ACC112 (cell line): ENCODE measurements at regions not wholly inside any gene's neighbourhood (a gene's known extent, or its start where the extent isn't known, plus 50 kb on each side); places are given as distances from the start of the nearest gene placed in this dataset.

Source experiments
- H2AFZ ChIP-seq: fragments of 200-600 bp; sonication (generic); one replicate; pipeline ENCODE4 v1.6.0; 2017; ENCODE audit warnings: antibody characterized with exemption, low read length; ENCODE audit not compliant: unreplicated experiment
- H3K27ac ChIP-seq: fragments of 200-600 bp; sonication (generic); 2 replicates; pipeline ENCODE4 v1.5.1; 2014; ENCODE audit warnings: low read depth, mild to moderate bottlenecking, antibody characterized with exemption, low read length, moderate library complexity
- H3K27me3 ChIP-seq: fragments of 200-600 bp; sonication (generic); 2 replicates; pipeline ENCODE4 v1.6.1; 2014; ENCODE audit warnings: mild to moderate bottlenecking, antibody characterized with exemption, low read length, moderate library complexity, mixed read lengths; ENCODE audit not compliant: insufficient read depth
- H3K36me3 ChIP-seq: fragments of 200-600 bp; sonication (generic); 2 replicates; pipeline ENCODE4 v1.6.1; 2016; ENCODE audit warnings: mild to moderate bottlenecking, antibody characterized with exemption, low read length, moderate library complexity, mixed read lengths; ENCODE audit not compliant: insufficient read depth
- H3K4me1 ChIP-seq: fragments of 200-600 bp; sonication (generic); one replicate; pipeline ENCODE4 v1.6.1; 2016; ENCODE audit warnings: low read length, mixed read lengths; ENCODE audit not compliant: insufficient read depth, unreplicated experiment, control insufficient read depth
- H3K4me3 ChIP-seq: fragments of 200-600 bp; sonication (generic); 2 replicates; pipeline ENCODE4 v1.5.1; 2014; ENCODE audit warnings: mild to moderate bottlenecking, low read depth, low read length
- H3K79me2 ChIP-seq: fragments of 200-600 bp; sonication (generic); one replicate; pipeline ENCODE4 v1.6.0; 2016; ENCODE audit warnings: low read length; ENCODE audit not compliant: control insufficient read depth, unreplicated experiment, insufficient read depth

DNA sequence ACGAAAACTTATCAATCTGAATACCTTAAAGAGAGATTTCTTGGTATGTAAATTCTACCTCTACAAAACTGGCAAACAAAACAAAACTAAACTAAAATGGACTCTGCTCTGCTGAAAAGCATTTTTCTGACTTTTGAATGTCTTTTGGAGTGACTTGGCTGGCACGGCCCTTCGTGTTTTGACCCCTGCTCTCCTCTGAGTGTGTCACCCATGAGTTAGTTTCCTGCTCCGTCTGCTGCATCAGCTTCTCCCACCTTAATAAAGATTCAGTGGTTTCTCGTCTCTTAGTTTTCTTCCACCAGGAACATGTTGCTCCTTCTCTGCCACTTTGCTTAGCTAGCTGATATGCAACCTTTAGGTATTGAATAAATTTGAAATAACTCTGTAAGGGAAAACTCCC lies 1084.0 kb upstream of the CDH18 start:
- H3K79me2 ChIP-seq, result no peaks in the 10 kb centered on the region
- H3K27me3 ChIP-seq, result no peaks in the 10 kb centered on the region
- 0 out of 2 replicates have a peak overlapping the region, but pooled peaks have one; percentile 18 for H3K4me3 ChIP-seq
- H3K36me3 ChIP-seq, result no peaks in the 10 kb centered on the region
- H3K4me1 ChIP-seq, result no peaks in the 10 kb centered on the region
- peak overlapping the region; percentile 24 for H2AFZ ChIP-seq
- no peak overlapping the region for H3K27ac ChIP-seq

- no peak overlapping the region for H3K27ac ChIP-seq
These were observed 1083.4 kb upstream of the CDH18 start for GRCh38 chr5:21071421-21071820.

GRCh38 chr5:21070858-21071257 lies 1082.9 kb upstream of the CDH18 start:
- no peaks in the 10 kb centered on the region for H3K36me3 ChIP-seq
- H2AFZ ChIP-seq, result no peak overlapping the region
- H3K4me3 ChIP-seq, result no peak overlapping the region
- no peaks in the 10 kb centered on the region for H3K79me2 ChIP-seq
- no peak overlapping the region for H3K27ac ChIP-seq
- H3K27me3 ChIP-seq, result no peaks in the 10 kb centered on the region
- H3K4me1 ChIP-seq, result no peaks in the 10 kb centered on the region

More at GRCh38 chr5:21071421-21071820, 1083.4 kb upstream of the CDH18 start:
- H3K79me2 ChIP-seq, result no peaks in the 10 kb centered on the region
- H3K27me3 ChIP-seq, result no peaks in the 10 kb centered on the region
- no peaks in the 10 kb centered on the region for H3K36me3 ChIP-seq
- H3K4me3 ChIP-seq, result no peak overlapping the region
- peak overlapping the region; percentile 24 for H2AFZ ChIP-seq
- H3K4me1 ChIP-seq, result no peaks in the 10 kb centered on the region

DNA sequence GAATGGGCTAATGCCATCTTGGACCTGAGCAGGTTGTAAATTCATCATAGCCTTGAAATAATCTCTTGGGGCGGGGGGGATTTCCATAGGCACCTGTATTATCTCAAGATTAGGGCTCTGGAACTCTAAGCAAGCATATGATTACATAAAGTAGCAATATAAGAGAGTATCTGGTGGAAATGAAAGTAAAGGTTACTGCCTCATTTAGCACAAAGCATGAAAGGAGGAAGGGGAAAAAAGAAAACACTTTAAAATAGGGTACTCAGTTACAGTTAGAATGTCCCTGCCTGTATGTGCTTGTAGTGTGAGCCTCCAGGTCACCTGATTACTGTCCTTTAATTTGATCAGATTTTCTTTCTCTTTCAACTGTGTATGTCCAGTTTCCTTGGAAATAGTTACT lies 1079.7 kb upstream of the CDH18 start:
- Histone ChIP-seq H3K4me3 (no peak overlapping the region), H3K79me2 (no peaks in the 10 kb centered on the region), H2AFZ (no peak overlapping the region), H3K27ac (no peak overlapping the region), H3K27me3 (no peaks in the 10 kb centered on the region), H3K36me3 (no peaks in the 10 kb centered on the region), H3K4me1 (no peaks in the 10 kb centered on the region)

GRCh38 chr5:21063146-21063545 lies 1075.1 kb upstream of the CDH18 start:
- Histone ChIP-seq H3K4me3 (no peak overlapping the region), H3K27ac (no peak overlapping the region), H2AFZ (no peak overlapping the region), H3K36me3 (no peaks in the 10 kb centered on the region), H3K4me1 (no peaks in the 10 kb centered on the region), H3K27me3 (no peaks in the 10 kb centered on the region), H3K79me2 (no peaks in the 10 kb centered on the region)

DNA sequence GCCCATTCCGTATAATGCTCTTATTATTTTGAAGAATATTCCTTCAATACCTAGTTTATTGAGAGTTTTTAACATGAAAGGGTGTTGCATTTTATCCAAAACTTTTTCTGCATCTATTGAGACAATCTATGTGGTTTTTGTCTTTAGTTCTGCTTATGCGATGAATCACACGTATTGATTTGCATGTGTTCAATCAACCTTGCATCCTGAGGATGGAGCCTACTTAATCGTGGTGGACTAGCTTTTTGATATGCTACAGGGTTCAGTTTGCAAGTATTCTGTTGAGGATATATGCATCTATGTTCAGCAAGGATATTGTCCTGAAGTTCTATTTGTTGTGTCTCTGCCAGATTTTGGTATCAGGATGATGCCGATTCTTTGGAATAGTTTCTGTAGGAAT lies 1070.3 kb upstream of the CDH18 start:
- Histone ChIP-seq H3K36me3 (no peaks in the 10 kb centered on the region), H3K27ac (no peak overlapping the region), H3K27me3 (no peaks in the 10 kb centered on the region), H3K79me2 (no peaks in the 10 kb centered on the region), H2AFZ (no peak overlapping the region), H3K4me1 (no peaks in the 10 kb centered on the region), H3K4me3 (no peak overlapping the region)

DNA sequence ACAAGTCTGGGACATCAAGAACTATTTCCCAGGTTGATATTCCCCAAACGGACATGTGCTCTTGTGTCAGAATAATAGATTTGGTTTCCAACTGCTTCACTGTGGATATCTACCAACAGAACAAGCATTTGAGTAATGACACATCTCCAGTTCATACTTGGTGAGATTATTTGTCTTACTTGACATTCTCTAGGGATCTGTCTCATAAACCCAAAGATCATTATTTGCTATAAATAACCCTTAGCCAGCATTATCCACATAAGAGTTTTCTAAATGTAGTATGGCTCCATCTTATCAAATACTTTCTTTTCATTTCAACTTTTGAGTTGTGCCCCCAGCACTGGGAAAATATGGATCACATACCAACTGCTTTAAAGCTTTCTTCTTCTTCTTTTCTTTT lies 1063.9 kb upstream of the CDH18 start:
- Histone ChIP-seq H2AFZ (no peak overlapping the region), H3K36me3 (no peaks in the 10 kb centered on the region), H3K27ac (no peak overlapping the region), H3K27me3 (no peaks in the 10 kb centered on the region), H3K4me3 (no peak overlapping the region), H3K79me2 (no peaks in the 10 kb centered on the region), H3K4me1 (no peaks in the 10 kb centered on the region)

DNA sequence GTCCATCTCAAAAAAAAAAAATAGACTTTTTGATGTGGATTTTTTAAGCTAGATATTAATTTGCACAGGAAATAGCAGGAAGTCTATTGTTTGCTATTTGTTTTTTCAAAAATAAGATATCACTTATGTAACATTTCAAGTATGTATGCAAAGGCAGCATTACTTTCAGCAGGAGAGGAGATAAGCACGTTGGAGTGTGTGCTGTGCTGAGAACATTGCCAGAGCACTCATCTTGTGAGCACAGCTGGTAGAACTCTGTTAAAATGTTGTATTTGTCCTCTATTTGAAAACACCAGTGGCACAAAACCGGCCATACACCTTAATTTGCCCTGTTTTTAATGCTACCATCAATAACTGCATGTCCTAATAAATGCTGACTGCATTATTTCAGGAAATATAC lies 1061.9 kb upstream of the CDH18 start:
- H3K27me3 ChIP-seq, result no peaks in the 10 kb centered on the region
- H3K36me3 ChIP-seq, result no peaks in the 10 kb centered on the region
- H3K27ac ChIP-seq, result no peak overlapping the region
- no peaks in the 10 kb centered on the region for H3K4me1 ChIP-seq
- H3K4me3 ChIP-seq, result no peak overlapping the region
- H3K79me2 ChIP-seq, result no peaks in the 10 kb centered on the region
- no peak overlapping the region for H2AFZ ChIP-seq

GRCh38 chr5:21030981-21031380 lies 1043.0 kb upstream of the CDH18 start:
- H3K4me1 ChIP-seq, result no peaks in the 10 kb centered on the region
- no peaks in the 10 kb centered on the region for H3K36me3 ChIP-seq
- no peaks in the 10 kb centered on the region for H3K79me2 ChIP-seq
- H3K4me3 ChIP-seq, result no peak overlapping the region
- H3K27ac ChIP-seq, result no peak overlapping the region
- H3K27me3 ChIP-seq, result no peaks in the 10 kb centered on the region
- H2AFZ ChIP-seq, result no peak overlapping the region

DNA sequence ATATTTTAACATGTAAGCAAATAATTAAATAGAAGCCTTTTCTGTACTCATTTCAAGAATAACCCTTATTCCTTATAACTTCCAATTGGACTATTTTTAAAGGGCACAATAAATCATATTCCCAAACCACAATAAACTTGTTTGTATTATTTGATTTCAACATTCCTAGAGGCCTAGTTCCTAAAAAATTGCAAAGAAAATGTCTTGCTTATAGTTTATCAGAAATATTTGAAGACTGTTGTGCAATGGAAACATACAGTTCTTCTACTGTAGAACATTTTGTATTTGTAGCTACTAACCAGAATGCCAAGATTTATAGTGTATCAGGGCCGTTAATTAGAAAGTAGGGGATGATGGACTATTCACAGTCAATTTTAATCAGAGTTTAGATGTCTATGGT lies 1037.0 kb upstream of the CDH18 start:
- no peaks in the 10 kb centered on the region for H3K36me3 ChIP-seq
- H3K27ac ChIP-seq, result no peak overlapping the region
- H3K4me3 ChIP-seq, result no peak overlapping the region
- H3K4me1 ChIP-seq, result no peaks in the 10 kb centered on the region
- H3K27me3 ChIP-seq, result no peaks in the 10 kb centered on the region
- no peaks in the 10 kb centered on the region for H3K79me2 ChIP-seq
- no peak overlapping the region for H2AFZ ChIP-seq

DNA sequence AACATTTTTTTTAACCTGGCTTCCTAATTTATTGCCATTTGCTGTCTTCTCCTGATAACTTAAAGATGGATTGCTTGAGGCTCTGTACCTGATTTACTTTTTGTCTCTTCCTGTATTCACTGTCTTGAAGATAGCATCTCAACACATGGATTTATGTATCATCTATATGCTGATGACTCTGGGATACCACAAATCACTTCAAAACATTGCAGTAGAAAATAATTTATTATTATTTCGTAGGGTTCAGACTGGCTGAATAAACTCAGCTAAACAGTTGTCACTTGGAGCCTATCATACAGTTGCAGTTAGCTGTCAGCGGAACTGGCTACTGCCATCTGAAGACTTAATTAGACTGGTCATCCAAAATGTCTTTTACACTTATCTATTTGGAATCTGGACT lies 1025.2 kb upstream of the CDH18 start:
- Histone ChIP-seq H3K4me3 (0 out of 2 replicates have a peak overlapping the region, but pooled peaks have one; percentile 5), H3K79me2 (no peaks in the 10 kb centered on the region), H3K27me3 (no peaks in the 10 kb centered on the region), H3K36me3 (no peaks in the 10 kb centered on the region), H2AFZ (no peak overlapping the region), H3K4me1 (no peaks in the 10 kb centered on the region), H3K27ac (no peak overlapping the region)
